ENCODE measurements at regions not wholly inside any gene's neighbourhood (a gene's known extent, or its start where the extent isn't known, plus 50 kb on each side); places are given as distances from the start of the nearest gene placed in this dataset.

DNA sequence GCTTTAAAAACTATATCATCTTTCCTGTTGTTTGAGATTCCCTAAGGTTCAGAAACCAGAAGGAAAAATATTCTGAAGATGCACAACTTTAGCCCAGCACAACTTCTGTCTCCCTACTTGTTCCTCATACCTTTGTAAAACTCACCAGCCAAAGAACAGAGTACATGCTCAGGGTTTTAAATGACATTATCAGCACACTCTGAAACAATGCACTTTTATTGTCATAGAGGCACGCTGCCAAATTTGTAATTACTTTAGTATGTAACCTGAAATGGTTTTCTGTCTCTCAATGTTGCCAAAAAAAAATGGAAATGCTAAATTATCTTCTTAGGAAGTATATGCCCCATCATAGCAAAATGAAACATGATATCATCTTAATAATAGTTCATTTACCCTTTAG lies 383.6 kb upstream of the CDH6 start:
- Histone ChIP-seq H3K27ac (no peak overlapping the region), H3K9me3 (no peaks in the 10 kb centered on the region), H3K4me1 (no peaks in the 10 kb centered on the region), H3K27me3 (no peaks in the 10 kb centered on the region), H3K36me3 (no peaks in the 10 kb centered on the region), H3K4me3 (no peak overlapping the region)
- DNase-seq (ENCODE audit: extremely low spot score in 2 of 2), result no peak
- TF ChIP-seq, protein P1, sequence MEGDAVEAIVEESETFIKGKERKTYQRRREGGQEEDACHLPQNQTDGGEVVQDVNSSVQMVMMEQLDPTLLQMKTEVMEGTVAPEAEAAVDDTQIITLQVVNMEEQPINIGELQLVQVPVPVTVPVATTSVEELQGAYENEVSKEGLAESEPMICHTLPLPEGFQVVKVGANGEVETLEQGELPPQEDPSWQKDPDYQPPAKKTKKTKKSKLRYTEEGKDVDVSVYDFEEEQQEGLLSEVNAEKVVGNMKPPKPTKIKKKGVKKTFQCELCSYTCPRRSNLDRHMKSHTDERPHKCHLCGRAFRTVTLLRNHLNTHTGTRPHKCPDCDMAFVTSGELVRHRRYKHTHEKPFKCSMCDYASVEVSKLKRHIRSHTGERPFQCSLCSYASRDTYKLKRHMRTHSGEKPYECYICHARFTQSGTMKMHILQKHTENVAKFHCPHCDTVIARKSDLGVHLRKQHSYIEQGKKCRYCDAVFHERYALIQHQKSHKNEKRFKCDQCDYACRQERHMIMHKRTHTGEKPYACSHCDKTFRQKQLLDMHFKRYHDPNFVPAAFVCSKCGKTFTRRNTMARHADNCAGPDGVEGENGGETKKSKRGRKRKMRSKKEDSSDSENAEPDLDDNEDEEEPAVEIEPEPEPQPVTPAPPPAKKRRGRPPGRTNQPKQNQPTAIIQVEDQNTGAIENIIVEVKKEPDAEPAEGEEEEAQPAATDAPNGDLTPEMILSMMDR (IDR thresholded peaks at IDR 0.05), result no peak
- TF ChIP-seq POLR2A (IDR thresholded peaks at IDR 0.05) (no peak), POLR2AphosphoS5 (IDR thresholded peaks at IDR 0.05; ENCODE audit: insufficient read depth in 1 of 2, low read depth in 1 of 2) (no peak)
- intact Hi-C loops (cut with DNase I), result no loop called here

DNA sequence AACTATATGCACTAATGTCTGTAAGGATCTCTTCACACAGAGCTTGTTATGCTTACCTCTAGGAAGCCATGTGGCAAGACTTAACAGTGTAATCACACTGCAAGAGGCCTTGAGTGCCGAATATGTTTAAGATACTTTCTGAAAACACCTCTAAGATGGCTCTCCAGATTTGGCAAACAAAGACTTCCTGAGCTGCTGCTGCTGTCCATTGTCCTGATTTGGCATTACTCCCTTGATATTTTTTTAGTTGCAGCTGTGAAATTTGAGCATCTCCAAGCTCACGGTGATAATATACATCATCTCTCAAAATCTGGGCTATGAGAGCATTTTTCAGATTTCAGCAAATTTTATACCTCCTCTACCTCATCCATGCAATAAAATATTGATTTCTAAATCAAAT lies 384.5 kb upstream of the CDH6 start:
- intact Hi-C loops (cut with DNase I), result no loop called here
- DNase-seq (ENCODE audit: extremely low spot score in 2 of 2), result no peak
- no peaks in the 10 kb centered on the region for H3K4me1 ChIP-seq

DNA sequence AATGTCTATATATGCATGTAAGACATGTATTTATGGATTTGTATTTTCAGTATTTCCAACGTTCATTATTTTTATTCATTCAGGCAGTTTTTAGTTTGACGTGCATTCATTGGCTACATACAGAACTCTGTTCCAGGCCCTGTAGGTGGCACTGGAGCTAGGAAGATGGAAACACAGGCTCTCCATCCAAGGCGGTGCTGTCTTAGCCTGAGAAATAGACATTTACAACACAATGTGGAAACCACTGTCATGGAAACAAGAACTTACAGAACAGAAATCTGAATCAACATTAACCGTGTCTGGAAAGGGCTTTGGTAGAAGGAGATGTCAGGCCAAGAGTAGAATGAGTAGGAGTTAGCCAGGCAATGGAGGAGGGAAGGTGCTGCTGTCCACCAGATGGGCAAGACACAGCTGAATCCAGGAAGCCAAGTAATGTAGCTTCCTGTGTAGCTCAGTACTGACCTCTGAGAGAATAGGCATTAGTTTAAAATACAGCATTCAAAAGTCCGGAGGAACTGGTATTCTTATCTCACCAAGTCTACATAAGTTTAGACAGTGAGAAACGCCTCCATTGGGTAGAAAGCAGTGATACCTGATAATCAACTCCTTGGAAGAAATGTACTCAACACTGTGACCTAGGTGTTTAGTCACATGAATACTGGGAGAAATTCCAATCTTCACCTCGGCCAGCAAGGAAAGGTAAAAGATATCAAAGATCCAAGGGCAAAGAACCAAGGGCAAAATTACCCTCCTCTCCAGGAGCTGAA lies 388.6 kb upstream of the CDH6 start:
- H3K27me3 ChIP-seq, result no peaks in the 10 kb centered on the region
- no peak overlapping the region for H3K27ac ChIP-seq
- no peak overlapping the region for H3K4me3 ChIP-seq
- no peaks in the 10 kb centered on the region for H3K9me3 ChIP-seq
- TF ChIP-seq POLR2AphosphoS5 (IDR thresholded peaks at IDR 0.05; ENCODE audit: insufficient read depth in 1 of 2, low read depth in 1 of 2), result no peak
- TF ChIP-seq POLR2A (IDR thresholded peaks at IDR 0.05), result no peak
- TF ChIP-seq, protein P1 (IDR thresholded peaks at IDR 0.05), result no peak
- intact Hi-C loops (cut with DNase I), result no loop called here
- no peak for DNase-seq (ENCODE audit: extremely low spot score in 2 of 2)
- H3K4me1 ChIP-seq, result no peaks in the 10 kb centered on the region
- H3K36me3 ChIP-seq, result no peaks in the 10 kb centered on the region

More for the DNA sequence above, 384.5 kb upstream of the CDH6 start:
- Histone ChIP-seq H3K4me3 (no peak overlapping the region), H3K36me3 (no peaks in the 10 kb centered on the region), H3K27me3 (no peaks in the 10 kb centered on the region), H3K27ac (no peak overlapping the region), H3K9me3 (no peaks in the 10 kb centered on the region)
- TF ChIP-seq POLR2AphosphoS5 (IDR thresholded peaks at IDR 0.05; ENCODE audit: insufficient read depth in 1 of 2, low read depth in 1 of 2) (no peak), POLR2A (IDR thresholded peaks at IDR 0.05) (no peak)
- TF ChIP-seq, protein P1 (IDR thresholded peaks at IDR 0.05), result no peak

DNA sequence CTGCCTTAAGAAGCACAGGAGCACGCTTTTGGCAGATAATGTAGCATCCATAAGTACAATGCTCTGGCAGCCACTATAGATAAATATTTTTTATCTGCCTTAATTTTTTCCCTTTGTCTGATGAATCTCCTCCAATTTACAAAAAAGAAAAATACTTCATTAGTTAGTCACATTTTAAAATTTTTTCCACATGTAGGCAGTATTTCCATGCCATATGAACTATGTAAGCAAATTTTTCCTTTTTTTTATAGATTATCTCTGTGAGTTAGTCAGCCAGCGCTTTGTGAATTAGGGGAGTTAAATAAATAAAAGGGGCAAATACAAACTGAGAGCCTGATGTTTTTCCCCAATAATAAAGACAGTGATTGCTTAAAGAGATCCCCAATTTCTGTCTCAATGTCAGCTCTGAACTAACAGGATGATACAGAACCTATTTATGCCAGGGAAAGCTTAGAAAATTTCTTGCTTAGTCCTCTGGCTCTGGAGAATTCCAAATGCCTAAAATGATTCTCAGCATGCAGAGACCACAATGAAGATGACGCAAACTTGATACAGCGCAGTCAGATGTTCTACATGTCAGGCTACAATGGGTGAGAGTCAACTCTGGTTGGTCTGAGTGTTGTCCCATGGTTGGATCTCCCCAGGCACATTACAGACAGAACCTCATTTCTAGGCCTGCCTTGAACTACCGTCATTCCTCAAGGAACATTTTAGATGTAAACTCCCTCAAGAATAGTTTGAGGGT lies 390.4 kb upstream of the CDH6 start:
- TF ChIP-seq POLR2A (IDR thresholded peaks at IDR 0.05) (no peak), POLR2AphosphoS5 (IDR thresholded peaks at IDR 0.05; ENCODE audit: insufficient read depth in 1 of 2, low read depth in 1 of 2) (no peak)
- TF ChIP-seq, protein P1 (IDR thresholded peaks at IDR 0.05), result no peak
- no peaks in the 10 kb centered on the region for H3K4me1 ChIP-seq
- H3K27me3 ChIP-seq, result no peaks in the 10 kb centered on the region
- no peaks in the 10 kb centered on the region for H3K36me3 ChIP-seq
- intact Hi-C loops (cut with DNase I), result no loop called here
- no peaks in the 10 kb centered on the region for H3K9me3 ChIP-seq
- H3K27ac ChIP-seq, result no peak overlapping the region
- DNase-seq (ENCODE audit: extremely low spot score in 2 of 2), result no peak
- H3K4me3 ChIP-seq, result no peak overlapping the region

DNA sequence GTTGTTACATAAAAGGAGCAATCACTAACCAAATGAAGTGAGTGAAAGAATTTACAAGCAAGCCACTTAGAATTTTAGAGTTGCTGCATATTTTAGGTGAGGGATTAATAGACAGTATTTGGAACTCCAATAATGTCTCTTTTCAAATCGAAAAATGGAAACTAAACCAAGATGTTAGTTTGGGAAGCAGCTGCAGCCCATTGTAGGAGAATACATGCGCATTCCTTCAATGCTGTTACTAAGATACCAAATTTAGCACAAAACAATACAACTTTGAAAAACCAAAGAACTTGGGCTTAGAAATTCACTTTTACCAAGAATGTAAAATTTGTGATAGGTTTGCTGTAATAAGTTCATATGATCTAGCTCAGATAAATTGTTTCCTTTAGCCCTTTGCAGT lies 411.8 kb upstream of the CDH6 start:
- TF ChIP-seq POLR2AphosphoS5 (IDR thresholded peaks at IDR 0.05; ENCODE audit: insufficient read depth in 1 of 2, low read depth in 1 of 2) (no peak), POLR2A (IDR thresholded peaks at IDR 0.05) (no peak)
- TF ChIP-seq, protein P1 (IDR thresholded peaks at IDR 0.05), result no peak
- intact Hi-C loops (cut with DNase I), result no loop called here
- Histone ChIP-seq H3K27me3 (no peaks in the 10 kb centered on the region), H3K9me3 (no peaks in the 10 kb centered on the region), H3K36me3 (no peaks in the 10 kb centered on the region), H3K27ac (no peak overlapping the region), H3K4me1 (no peaks in the 10 kb centered on the region), H3K4me3 (no peak overlapping the region)
- DNase-seq (ENCODE audit: extremely low spot score in 2 of 2), result no peak
